ENCODE measurements at regions not wholly inside any gene's neighbourhood (a gene's known extent, or its start where the extent isn't known, plus 50 kb on each side); places are given as distances from the start of the nearest gene placed in this dataset.

DNA sequence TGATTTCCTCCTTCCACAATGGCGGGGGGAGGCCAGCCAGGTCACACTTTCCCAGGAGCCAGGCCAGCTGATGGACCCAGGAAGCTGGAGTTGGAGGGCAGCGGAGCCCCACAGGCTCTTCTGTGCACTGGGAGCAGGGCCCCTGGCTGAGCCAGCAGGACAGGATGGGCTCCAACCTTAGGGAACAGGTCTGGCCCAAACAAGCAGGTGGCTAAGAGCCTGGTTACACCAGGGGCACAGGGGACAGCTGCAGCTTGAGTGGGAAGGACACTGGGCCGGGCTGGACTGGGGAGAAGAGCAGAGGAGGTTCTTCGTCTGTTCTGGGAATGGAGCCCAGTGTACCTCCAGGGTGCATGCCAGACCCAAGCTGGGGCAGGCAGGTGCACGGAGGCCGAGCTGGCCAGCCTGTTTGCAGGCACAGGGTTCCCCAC is 102.3 kb downstream of the DLL1 start:
- TF ChIP-seq CTCF (IDR thresholded peaks at IDR 0.05) (no peak), EP300 (IDR thresholded peaks at IDR 0.05) (no peak)

Data from esophagus muscularis mucosa (tissue), 3 donors.